ENCODE measurements at regions not wholly inside any gene's neighbourhood (a gene's known extent, or its start where the extent isn't known, plus 50 kb on each side); places are given as distances from the start of the nearest gene placed in this dataset.

GRCh38 chr10:125555743-125556142, 127.2 kb downstream of the TEX36 start:
- intact Hi-C loops (cut with DNase I), result no loop called here
- DNase-seq (no peak), ATAC-seq (ENCODE audit: poor library complexity) (no peak)

GRCh38 chr10:125555267-125555666, 127.7 kb downstream of the TEX36 start:
- no peak for DNase-seq
- intact Hi-C loops (cut with DNase I), result no loop called here
- ATAC-seq (ENCODE audit: poor library complexity), result no peak

GRCh38 chr10:125554753-125555152, 128.2 kb downstream of the TEX36 start:
- intact Hi-C loops (cut with DNase I), result no loop called here
- DNase-seq, result no peak
- ATAC-seq (ENCODE audit: poor library complexity), result no peak

- ATAC-seq (ENCODE audit: poor library complexity), result no peak
- intact Hi-C loops (cut with DNase I), result no loop called here
- no peak for DNase-seq
Observed at GRCh38 chr10:125554016-125554703, 128.8 kb downstream of the TEX36 start.

GRCh38 chr10:125553091-125553490, 129.9 kb downstream of the TEX36 start:
- ATAC-seq (ENCODE audit: poor library complexity), result no peak
- no peak for DNase-seq
- intact Hi-C loops (cut with DNase I), result no loop called here

- intact Hi-C loops (cut with DNase I), result no loop called here
- ATAC-seq (ENCODE audit: poor library complexity), result no peak
- DNase-seq, result no peak
Observed at GRCh38 chr10:125551247-125551646, 131.7 kb downstream of the TEX36 start.

- ATAC-seq (ENCODE audit: poor library complexity) (no peak), DNase-seq (no peak)
- intact Hi-C loops (cut with DNase I), result no loop called here
Observed at GRCh38 chr10:125550362-125550761, 132.6 kb downstream of the TEX36 start.

GRCh38 chr10:125549653-125550052, 133.3 kb downstream of the TEX36 start:
- ATAC-seq (ENCODE audit: poor library complexity) (no peak), DNase-seq (no peak)
- intact Hi-C loops (cut with DNase I), result no loop called here

- intact Hi-C loops (cut with DNase I), result no loop called here
- ATAC-seq (ENCODE audit: poor library complexity), result no peak
- no peak for DNase-seq
Observed at GRCh38 chr10:125548878-125549277, 134.1 kb downstream of the TEX36 start.

GRCh38 chr10:125548356-125548755, 134.6 kb downstream of the TEX36 start:
- ATAC-seq (ENCODE audit: poor library complexity) (no peak), DNase-seq (no peak)
- intact Hi-C loops (cut with DNase I), result no loop called here

- ATAC-seq (ENCODE audit: poor library complexity), result no peak
- intact Hi-C loops (cut with DNase I), result no loop called here
- DNase-seq, result no peak
Observed at GRCh38 chr10:125547010-125547650, 135.8 kb downstream of the TEX36 start.

- intact Hi-C loops (cut with DNase I), result no loop called here
- DNase-seq, result no peak
- peak; percentile 77 for ATAC-seq (ENCODE audit: poor library complexity)
Observed at GRCh38 chr10:125543796-125544195, 139.2 kb downstream of the TEX36 start.

- no peak for DNase-seq
- intact Hi-C loops (cut with DNase I), result no loop called here
- peak; percentile 82 for ATAC-seq (ENCODE audit: poor library complexity)
Observed at GRCh38 chr10:125538947-125539731, 143.8 kb downstream of the TEX36 start.

- intact Hi-C loops (cut with DNase I), result no loop called here
- DNase-seq, result no peak
Observed at GRCh38 chr10:125536236-125536635, 146.7 kb downstream of the TEX36 start.

GRCh38 chr10:125535559-125535958, 147.4 kb downstream of the TEX36 start:
- intact Hi-C loops (cut with DNase I), result no loop called here
- DNase-seq (no peak), ATAC-seq (ENCODE audit: poor library complexity) (no peak)

More at GRCh38 chr10:125536236-125536635, 146.7 kb downstream of the TEX36 start:
- no peak for ATAC-seq (ENCODE audit: poor library complexity)

GRCh38 chr10:125534515-125534914, 148.4 kb downstream of the TEX36 start:
- DNase-seq (no peak), ATAC-seq (ENCODE audit: poor library complexity) (no peak)
- intact Hi-C loops (cut with DNase I), result no loop called here

GRCh38 chr10:125533866-125534265, 149.1 kb downstream of the TEX36 start:
- no peak for ATAC-seq (ENCODE audit: poor library complexity)
- no peak for DNase-seq
- intact Hi-C loops (cut with DNase I), result no loop called here

GRCh38 chr10:125531465-125531864, 151.5 kb downstream of the TEX36 start:
- no peak for ATAC-seq (ENCODE audit: poor library complexity)
- no peak for DNase-seq

GRCh38 chr10:125523347-125523746, 159.6 kb downstream of the TEX36 start:
- ATAC-seq (ENCODE audit: poor library complexity), result no peak

More at GRCh38 chr10:125531465-125531864, 151.5 kb downstream of the TEX36 start:
- intact Hi-C loops (cut with DNase I), result no loop called here

More at GRCh38 chr10:125523347-125523746, 159.6 kb downstream of the TEX36 start:
- intact Hi-C loops (cut with DNase I), result no loop called here
- DNase-seq, result no peak
